BLaER1 (cell line): ENCODE measurements at regions not wholly inside any gene's neighbourhood (a gene's known extent, or its start where the extent isn't known, plus 50 kb on each side); places are given as distances from the start of the nearest gene placed in this dataset.
A peak's percentile ranks its signal among the peaks of the same experiment; 100 is the strongest.

Experiments used
- H3K27ac ChIP-seq: shearing (Covaris generic); formaldehyde crosslinking; 2 replicates; pipeline ENCODE4 v1.8.1; 2022
- H3K27me3 ChIP-seq: shearing (Covaris generic); formaldehyde crosslinking; 2 replicates; pipeline ENCODE4 v1.8.1; 2022
- H3K36me3 ChIP-seq: shearing (Covaris generic); formaldehyde crosslinking; 2 replicates; pipeline ENCODE4 v1.8.1; 2022
- H3K4me1 ChIP-seq: shearing (Covaris generic); formaldehyde crosslinking; 2 replicates; pipeline ENCODE4 v1.8.1; 2022
- H3K4me2 ChIP-seq: shearing (Covaris generic); formaldehyde crosslinking; 2 replicates; pipeline ENCODE4 v1.8.1; 2022
- H3K4me3 ChIP-seq: shearing (Covaris generic); formaldehyde crosslinking; 2 replicates; pipeline ENCODE4 v1.8.1; 2022
- H3K9ac ChIP-seq: shearing (Covaris generic); formaldehyde crosslinking; 2 replicates; pipeline ENCODE4 v1.8.1; 2022
- H3K9me3 ChIP-seq: shearing (Covaris generic); formaldehyde crosslinking; 2 replicates; pipeline ENCODE4 v1.8.1; 2022
- H4K20me1 ChIP-seq: shearing (Covaris generic); formaldehyde crosslinking; 2 replicates; pipeline ENCODE4 v1.8.1; 2022
- Cebpa-rat ChIP-seq: shearing (Covaris generic); IDR thresholded peaks from 2 replicates; pipeline ENCODE4 v1.8.1; 2022

GRCh38 chr2:71907503-71907902 lies 240.2 kb downstream of the CYP26B1 start:
- Histone ChIP-seq H3K9me3 (peaks cover 17% of the 10 kb centered on the region), H3K4me3 (no peak overlapping the region), H3K4me1 (no peaks in the 10 kb centered on the region), H3K27me3 (no peaks in the 10 kb centered on the region), H3K4me2 (no peak overlapping the region), H3K9ac (no peak overlapping the region), H3K36me3 (no peaks in the 10 kb centered on the region), H3K27ac (no peak overlapping the region), H4K20me1 (no peaks in the 10 kb centered on the region)
- no peak for TF ChIP-seq Cebpa-rat

- TF ChIP-seq Cebpa-rat = no peak
- Histone ChIP-seq H3K27me3 (no peaks in the 10 kb centered on the region), H4K20me1 (no peaks in the 10 kb centered on the region), H3K9me3 (peaks cover 17% of the 10 kb centered on the region), H3K4me2 (no peak overlapping the region), H3K9ac (no peak overlapping the region), H3K27ac (no peak overlapping the region), H3K4me3 (no peak overlapping the region), H3K4me1 (no peaks in the 10 kb centered on the region), H3K36me3 (no peaks in the 10 kb centered on the region)
Measured at GRCh38 chr2:71906357-71906973, 241.2 kb downstream of the CYP26B1 start.

DNA sequence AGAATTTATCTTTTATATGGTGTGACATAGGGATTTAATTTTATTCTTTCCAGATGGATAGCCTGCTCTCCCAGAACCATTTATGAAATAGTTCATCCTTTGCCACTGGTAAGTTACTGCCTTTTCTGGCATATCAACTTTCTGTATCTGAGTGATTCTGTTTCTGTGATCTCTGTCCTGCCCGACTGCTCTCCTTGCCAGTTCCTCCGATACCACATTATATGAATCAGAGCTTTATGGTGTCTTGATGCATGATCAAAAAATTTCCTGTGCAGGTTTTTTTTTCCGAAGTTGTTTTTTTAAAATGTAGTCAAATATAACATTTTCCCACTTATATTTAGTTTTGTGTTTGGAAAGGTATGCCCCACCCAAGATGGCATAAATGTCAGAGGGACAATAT lies 242.5 kb downstream of the CYP26B1 start:
- H3K9ac ChIP-seq = no peak overlapping the region
- peaks cover 12% of the 10 kb centered on the region for H3K9me3 ChIP-seq
- no peak for TF ChIP-seq Cebpa-rat

DNA sequence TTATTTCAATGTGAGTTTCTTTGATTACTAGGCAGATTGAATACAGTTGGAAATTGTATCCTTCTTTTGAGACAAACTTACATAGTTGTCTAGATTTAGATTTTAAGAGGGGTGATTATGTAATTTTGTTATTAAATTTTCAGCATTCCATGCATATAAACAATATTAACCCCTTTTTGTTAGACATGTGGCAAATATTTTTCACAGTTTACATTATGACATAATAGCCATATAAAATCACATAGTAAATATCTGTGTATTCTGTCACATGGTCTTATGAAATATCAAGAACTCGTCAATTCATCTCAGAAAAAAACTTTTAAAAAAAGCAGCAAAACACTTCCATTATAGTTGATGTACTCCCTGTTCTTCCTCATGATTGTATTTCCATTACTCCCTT lies 243.8 kb downstream of the CYP26B1 start:
- H3K27me3 ChIP-seq = no peaks in the 10 kb centered on the region
- H3K4me1 ChIP-seq = no peaks in the 10 kb centered on the region
- H3K36me3 ChIP-seq = no peaks in the 10 kb centered on the region
- no peak overlapping the region for H3K27ac ChIP-seq
- no peaks in the 10 kb centered on the region for H4K20me1 ChIP-seq
- H3K4me3 ChIP-seq = no peak overlapping the region
- H3K9ac ChIP-seq = no peak overlapping the region
- TF ChIP-seq Cebpa-rat = no peak
- H3K9me3 ChIP-seq = no peaks in the 10 kb centered on the region
- H3K4me2 ChIP-seq = no peak overlapping the region

More for the DNA sequence above, 242.5 kb downstream of the CYP26B1 start:
- no peak overlapping the region for H3K4me2 ChIP-seq
- no peaks in the 10 kb centered on the region for H3K4me1 ChIP-seq
- H3K27me3 ChIP-seq = no peaks in the 10 kb centered on the region
- H3K27ac ChIP-seq = no peak overlapping the region
- H4K20me1 ChIP-seq = no peaks in the 10 kb centered on the region
- no peak overlapping the region for H3K4me3 ChIP-seq
- no peaks in the 10 kb centered on the region for H3K36me3 ChIP-seq

DNA sequence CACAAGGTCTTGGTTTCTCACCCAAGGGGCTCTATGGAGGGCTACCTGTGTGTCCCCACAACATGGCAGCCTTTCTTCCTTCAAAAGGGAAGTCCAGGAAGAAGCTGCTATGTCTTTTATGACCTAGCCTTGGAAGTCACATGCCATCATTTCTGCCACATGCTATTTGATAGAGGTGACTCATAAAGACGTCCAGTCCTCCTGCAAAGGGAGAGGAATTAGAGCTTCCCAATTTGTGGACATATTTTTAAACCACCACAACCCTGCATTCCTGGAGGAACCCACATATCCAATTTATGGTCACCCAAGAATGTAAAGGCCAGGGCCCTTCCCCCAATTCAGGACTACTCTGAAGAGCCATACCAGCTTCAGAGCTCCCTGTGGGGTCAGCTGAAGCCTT lies 246.2 kb downstream of the CYP26B1 start:
- H3K27me3 ChIP-seq = no peaks in the 10 kb centered on the region
- no peaks in the 10 kb centered on the region for H4K20me1 ChIP-seq
- H3K4me3 ChIP-seq = no peak overlapping the region
- no peak overlapping the region for H3K27ac ChIP-seq
- no peaks in the 10 kb centered on the region for H3K9me3 ChIP-seq
- H3K9ac ChIP-seq = no peak overlapping the region
- no peaks in the 10 kb centered on the region for H3K36me3 ChIP-seq
- TF ChIP-seq Cebpa-rat = no peak
- H3K4me1 ChIP-seq = peaks cover 9% of the 10 kb centered on the region
- no peak overlapping the region for H3K4me2 ChIP-seq

- H3K4me1 ChIP-seq = peaks cover 13% of the 10 kb centered on the region
- no peak overlapping the region for H3K9ac ChIP-seq
- H3K27ac ChIP-seq = no peak overlapping the region
- no peak for TF ChIP-seq Cebpa-rat
- no peaks in the 10 kb centered on the region for H4K20me1 ChIP-seq
- H3K4me3 ChIP-seq = no peak overlapping the region
- no peaks in the 10 kb centered on the region for H3K9me3 ChIP-seq
- H3K4me2 ChIP-seq = no peak overlapping the region
- H3K36me3 ChIP-seq = no peaks in the 10 kb centered on the region
- no peaks in the 10 kb centered on the region for H3K27me3 ChIP-seq
Measured at GRCh38 chr2:71898851-71899681, 248.6 kb downstream of the CYP26B1 start.

GRCh38 chr2:71898375-71898774 lies 249.3 kb downstream of the CYP26B1 start:
- no peak overlapping the region for H3K9ac ChIP-seq
- H3K27ac ChIP-seq = no peak overlapping the region
- no peak overlapping the region for H3K4me2 ChIP-seq
- no peaks in the 10 kb centered on the region for H3K36me3 ChIP-seq
- H3K27me3 ChIP-seq = no peaks in the 10 kb centered on the region
- H4K20me1 ChIP-seq = no peaks in the 10 kb centered on the region
- peaks cover 13% of the 10 kb centered on the region for H3K4me1 ChIP-seq
- no peak for TF ChIP-seq Cebpa-rat
- H3K4me3 ChIP-seq = no peak overlapping the region
- no peaks in the 10 kb centered on the region for H3K9me3 ChIP-seq

- Histone ChIP-seq H4K20me1 (no peaks in the 10 kb centered on the region), H3K4me2 (no peak overlapping the region), H3K27ac (no peak overlapping the region), H3K9me3 (no peaks in the 10 kb centered on the region), H3K4me1 (peaks cover 13% of the 10 kb centered on the region), H3K27me3 (no peaks in the 10 kb centered on the region), H3K9ac (no peak overlapping the region), H3K36me3 (no peaks in the 10 kb centered on the region), H3K4me3 (no peak overlapping the region)
- no peak for TF ChIP-seq Cebpa-rat
Measured at GRCh38 chr2:71897836-71898235, 249.8 kb downstream of the CYP26B1 start.

DNA sequence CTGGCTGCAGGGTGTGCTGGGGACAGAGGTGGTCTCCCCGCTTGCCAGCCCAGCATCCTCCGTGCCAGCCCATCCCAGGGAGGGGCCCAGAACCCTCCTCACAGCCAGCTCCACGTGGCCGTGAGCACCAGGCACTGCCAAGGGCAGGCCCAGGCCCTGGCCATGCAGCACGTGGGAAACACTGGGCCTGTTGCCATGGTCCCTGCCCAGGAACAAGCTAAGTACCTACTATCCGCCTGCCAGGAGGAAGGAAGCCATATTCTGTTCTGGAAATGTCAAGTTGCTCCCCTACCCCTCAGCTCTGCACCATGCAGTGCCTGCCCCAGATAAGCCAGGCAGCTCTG lies 250.6 kb downstream of the CYP26B1 start:
- Histone ChIP-seq H3K36me3 (no peaks in the 10 kb centered on the region), H3K27ac (no peak overlapping the region), H4K20me1 (no peaks in the 10 kb centered on the region), H3K9ac (no peak overlapping the region), H3K9me3 (no peaks in the 10 kb centered on the region), H3K4me3 (no peak overlapping the region), H3K4me1 (peaks cover 13% of the 10 kb centered on the region), H3K4me2 (peak overlapping the region; percentile 42), H3K27me3 (no peaks in the 10 kb centered on the region)
- TF ChIP-seq Cebpa-rat = no peak

DNA sequence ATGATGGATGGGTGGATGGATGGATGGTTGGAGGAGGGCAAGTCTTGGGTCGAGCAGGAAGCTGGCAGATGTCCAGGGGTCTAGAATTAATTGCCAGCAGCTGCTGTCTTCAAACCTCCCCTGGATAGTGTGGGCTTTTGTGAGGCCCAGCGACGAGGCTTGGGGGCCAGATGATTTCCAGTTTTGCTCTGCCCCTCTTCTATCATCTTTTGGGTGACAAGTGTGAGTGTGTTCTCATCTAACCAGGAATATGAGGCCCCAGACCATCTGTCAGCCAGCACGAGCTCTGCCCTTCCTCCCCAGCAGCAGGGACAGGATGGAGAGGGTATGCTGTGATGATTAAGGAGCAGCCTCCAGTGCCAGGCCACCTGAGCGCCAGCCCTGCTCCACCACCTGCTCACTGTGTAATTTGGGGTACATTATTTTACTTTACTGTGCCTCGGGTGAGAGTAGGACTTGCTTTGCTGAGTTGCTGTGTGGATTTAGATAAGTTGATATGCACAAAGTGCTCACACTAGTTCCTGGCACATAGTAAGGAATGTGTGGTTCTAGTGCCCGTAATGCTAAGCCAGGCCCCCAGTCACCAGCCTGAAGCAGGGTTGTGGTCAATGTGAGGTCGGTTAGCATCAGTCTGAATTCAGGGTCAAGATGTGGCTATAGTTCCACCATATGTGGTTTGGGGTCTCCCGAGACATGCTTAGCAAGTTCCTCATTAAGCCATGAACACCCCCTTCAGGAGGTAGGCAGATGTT lies 251.1 kb downstream of the CYP26B1 start:
- no peak overlapping the region for H3K27ac ChIP-seq
- no peak overlapping the region for H3K4me3 ChIP-seq
- no peaks in the 10 kb centered on the region for H3K9me3 ChIP-seq
- no peak overlapping the region for H3K9ac ChIP-seq
- no peak for TF ChIP-seq Cebpa-rat
- no peaks in the 10 kb centered on the region for H3K27me3 ChIP-seq
- no peaks in the 10 kb centered on the region for H4K20me1 ChIP-seq
- no peaks in the 10 kb centered on the region for H3K36me3 ChIP-seq
- peaks cover 13% of the 10 kb centered on the region for H3K4me1 ChIP-seq
- peak overlapping the region; percentile 42 for H3K4me2 ChIP-seq
